Fibroblast of lung (primary cell): ENCODE measurements at regions not wholly inside any gene's neighbourhood (a gene's known extent, or its start where the extent isn't known, plus 50 kb on each side); places are given as distances from the start of the nearest gene placed in this dataset.

Experiments used
- CTCF ChIP-seq, 2 donors: IDR thresholded peaks in 1 of 2; conservative IDR thresholded peaks in 1 of 2; 1 replicate in 1 of 2; 2 replicates in 1 of 2; pipeline ENCODE4 v1.5.1; 2011 to 2012; ENCODE audit warnings: low read length in 2 of 2, control low read depth in 1 of 2, inconsistent platforms in 1 of 2, low read depth in 1 of 2, mild to moderate bottlenecking in 1 of 2
- EZH2 ChIP-seq: IDR thresholded peaks from 2 replicates; pipeline ENCODE4 v1.5.1; 2012; ENCODE audit warnings: low read length, control low read depth, mild to moderate bottlenecking; ENCODE audit errors: missing control alignments

DNA sequence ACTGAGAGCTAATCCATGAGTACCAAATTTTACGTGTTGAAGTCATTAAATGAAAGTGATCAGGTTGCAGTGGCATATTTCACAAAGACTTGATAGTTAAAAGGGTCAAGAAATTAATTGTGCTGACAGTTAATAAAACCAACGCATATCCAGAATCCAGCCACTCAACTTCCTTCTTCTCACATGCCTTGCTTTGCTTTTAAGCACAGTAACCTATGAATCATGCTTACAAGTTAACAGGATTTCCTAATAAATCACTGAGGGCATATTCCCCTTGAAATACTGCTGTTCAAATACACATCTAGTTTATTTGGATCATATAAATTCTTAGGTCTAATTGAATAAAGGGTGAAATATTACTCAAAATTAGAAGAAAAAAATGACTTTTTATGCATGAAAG, 801.5 kb upstream of the EPHA6 start:
- no peak for TF ChIP-seq CTCF (conservative IDR thresholded peaks at IDR 0.05 in 1 of 2, IDR thresholded peaks at IDR 0.05 in 1 of 2; ENCODE audit: low read depth in 1 of 2, low read length in 2 of 2)
- TF ChIP-seq EZH2 = no peak
